ENCODE measurements at regions not wholly inside any gene's neighbourhood (a gene's known extent, or its start where the extent isn't known, plus 50 kb on each side); places are given as distances from the start of the nearest gene placed in this dataset.

DNA sequence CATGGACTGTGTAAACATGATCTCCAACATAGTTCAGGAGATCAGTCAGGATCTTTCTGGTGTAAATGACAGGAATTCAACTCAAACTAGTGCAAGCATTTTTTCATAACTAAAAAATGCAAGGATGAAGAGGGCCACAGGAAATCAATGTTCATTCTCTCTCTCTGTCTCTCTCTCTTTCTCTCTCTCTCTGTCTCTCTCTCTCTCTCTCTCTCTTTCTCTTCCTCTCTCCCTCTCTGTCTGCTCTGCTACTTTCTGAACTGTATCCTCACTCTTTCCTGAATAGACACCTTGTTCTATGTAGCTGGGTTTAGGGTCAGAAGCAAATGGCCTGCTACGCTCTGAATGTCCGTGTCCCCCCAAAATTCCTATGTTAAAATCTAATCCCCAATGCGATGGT, 240.9 kb upstream of the UBE2E2 start:
- TF ChIP-seq, protein P1, sequence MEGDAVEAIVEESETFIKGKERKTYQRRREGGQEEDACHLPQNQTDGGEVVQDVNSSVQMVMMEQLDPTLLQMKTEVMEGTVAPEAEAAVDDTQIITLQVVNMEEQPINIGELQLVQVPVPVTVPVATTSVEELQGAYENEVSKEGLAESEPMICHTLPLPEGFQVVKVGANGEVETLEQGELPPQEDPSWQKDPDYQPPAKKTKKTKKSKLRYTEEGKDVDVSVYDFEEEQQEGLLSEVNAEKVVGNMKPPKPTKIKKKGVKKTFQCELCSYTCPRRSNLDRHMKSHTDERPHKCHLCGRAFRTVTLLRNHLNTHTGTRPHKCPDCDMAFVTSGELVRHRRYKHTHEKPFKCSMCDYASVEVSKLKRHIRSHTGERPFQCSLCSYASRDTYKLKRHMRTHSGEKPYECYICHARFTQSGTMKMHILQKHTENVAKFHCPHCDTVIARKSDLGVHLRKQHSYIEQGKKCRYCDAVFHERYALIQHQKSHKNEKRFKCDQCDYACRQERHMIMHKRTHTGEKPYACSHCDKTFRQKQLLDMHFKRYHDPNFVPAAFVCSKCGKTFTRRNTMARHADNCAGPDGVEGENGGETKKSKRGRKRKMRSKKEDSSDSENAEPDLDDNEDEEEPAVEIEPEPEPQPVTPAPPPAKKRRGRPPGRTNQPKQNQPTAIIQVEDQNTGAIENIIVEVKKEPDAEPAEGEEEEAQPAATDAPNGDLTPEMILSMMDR (IDR thresholded peaks at IDR 0.05): no peak
- no peak for TF ChIP-seq POLR2AphosphoS5 (IDR thresholded peaks at IDR 0.05)

All from stomach (tissue), 4 donors.